NCI-H2107 (cell line): ENCODE measurements at regions not wholly inside any gene's neighbourhood (a gene's known extent, or its start where the extent isn't known, plus 50 kb on each side); places are given as distances from the start of the nearest gene placed in this dataset.

Source experiments
- DNase-seq: peaks from one replicate; lab custom pipeline; 2025; lab: John Stamatoyannopoulos, UW

DNA sequence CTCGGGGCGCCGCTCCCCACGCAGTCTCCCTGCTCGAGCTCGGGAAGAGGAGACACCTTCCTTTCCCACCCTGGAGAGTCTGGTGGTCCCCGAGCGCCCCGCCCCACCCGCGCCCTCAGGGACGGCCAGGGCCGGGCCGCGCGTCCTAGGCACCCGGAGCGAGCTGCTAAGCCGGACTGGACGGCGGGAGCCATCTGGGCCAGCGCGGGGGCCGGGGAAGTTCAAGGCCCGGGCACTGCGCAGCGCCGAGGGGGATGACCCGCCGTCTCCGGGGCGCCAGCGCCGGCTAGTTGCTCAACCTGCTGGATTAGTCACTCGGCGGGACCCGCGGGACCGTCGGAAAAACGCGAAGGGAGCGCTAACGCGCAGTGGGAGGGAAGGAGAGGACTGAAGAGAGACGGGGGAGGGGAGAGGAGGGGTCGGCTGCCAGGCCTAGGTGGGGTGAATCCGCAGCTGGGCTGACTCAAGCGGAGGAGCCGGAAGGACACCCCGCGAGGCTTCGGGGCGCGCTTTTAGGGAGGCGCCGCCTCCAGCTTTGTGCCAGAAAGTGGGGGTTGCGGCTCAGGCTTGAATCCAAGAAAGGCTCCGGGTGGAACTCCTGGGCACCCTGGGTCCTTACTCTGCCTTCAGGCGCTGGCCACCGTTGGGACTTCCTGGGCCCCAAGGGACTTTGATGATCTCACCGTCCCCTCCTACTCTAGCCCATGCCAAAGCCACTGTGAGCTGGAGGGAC, 75.7 kb upstream of the FOXP4 start:
- DNase-seq, result no peak

DNA sequence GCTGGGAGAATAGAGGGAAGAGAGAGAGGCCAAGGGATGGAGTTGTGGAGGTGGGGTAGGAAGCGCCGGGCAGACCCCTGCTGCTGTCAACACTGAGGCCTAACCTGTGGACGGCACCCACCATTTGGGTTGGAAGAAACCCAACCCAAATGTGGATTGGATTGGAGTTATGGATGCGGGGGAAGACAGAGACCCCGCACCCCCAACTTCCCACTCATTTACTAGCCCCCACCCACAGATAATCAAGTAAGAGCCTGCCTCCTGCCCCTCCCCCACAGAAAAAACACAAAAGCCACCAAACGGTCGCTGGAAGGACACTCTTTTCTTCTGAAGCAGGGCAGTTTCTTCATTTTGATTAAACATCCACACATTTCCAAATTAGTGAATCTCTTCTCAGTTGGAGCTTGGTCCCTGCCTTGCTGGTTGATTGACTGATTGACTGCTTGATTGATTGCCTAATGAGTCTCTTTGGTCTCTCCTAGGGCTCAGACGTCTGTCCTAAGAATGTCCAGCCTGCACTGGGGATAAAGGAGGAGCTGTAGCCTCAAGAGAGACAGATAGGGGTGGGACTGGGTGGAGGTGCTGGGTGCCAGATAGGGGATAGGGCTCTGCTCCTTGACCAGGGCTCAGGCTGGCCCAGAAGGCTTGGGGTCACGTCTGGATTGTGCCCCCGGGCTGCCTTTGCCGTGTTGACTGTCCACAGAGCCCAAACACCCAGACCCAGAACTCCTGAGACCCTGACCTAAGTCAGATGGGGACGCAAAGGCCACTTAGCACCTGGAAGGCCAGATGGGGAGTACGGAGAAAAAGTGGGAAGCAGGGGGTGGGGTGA, 74.9 kb upstream of the FOXP4 start:
- no peak for DNase-seq

DNA sequence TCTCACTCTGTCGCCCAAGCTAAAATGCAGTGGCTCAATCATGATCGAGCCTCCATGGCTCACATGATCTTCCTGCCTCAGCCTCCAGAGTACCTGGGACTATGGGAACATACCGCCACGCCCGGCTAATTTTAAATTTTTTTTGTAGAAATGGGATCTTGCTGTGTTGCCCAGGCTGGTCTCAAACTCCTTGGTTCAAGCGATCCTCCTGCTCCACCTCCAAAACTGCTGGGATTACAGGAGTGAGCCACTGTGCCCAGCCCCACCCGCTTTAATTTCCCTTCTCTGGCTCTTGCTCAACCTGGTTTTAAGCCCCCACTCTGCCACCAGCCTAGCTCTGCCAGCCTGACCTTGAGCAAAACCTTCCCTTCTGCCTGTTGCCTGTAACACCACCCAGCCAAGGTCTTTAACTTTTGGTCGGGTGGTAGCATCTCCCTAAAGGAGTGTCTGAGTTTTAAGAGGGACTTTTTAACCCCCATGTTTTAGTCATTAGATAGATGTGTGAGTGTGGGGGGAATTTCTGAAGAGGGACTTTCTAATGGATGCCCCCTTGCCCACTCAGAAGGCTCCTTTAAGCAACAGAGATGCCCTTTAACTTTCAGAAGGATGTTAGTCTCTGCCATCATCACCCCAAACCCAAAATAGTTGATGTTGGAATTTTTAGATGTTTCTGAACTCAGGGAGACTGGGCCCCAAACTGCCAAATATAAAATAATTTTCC, 71.8 kb upstream of the FOXP4 start:
- no peak for DNase-seq

DNA sequence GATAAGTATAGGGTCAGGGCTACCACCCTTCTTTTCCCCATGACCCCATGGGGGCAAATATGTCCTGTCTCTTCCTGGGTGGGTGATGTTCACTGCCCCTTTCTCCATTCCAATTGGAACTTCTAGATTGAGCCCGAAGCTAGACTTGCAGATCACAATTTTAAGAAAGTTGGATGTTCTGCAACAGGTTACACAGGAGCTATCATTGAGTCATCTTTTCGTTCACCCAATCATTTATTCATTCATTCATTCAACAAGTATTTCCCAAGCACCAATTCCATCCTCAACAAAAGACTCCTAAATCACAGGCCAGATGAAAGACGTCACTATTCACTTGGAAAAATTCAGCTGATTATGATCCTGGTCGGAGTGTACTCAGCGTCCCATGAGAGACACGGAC, 71.0 kb upstream of the FOXP4 start:
- DNase-seq, result no peak

DNA sequence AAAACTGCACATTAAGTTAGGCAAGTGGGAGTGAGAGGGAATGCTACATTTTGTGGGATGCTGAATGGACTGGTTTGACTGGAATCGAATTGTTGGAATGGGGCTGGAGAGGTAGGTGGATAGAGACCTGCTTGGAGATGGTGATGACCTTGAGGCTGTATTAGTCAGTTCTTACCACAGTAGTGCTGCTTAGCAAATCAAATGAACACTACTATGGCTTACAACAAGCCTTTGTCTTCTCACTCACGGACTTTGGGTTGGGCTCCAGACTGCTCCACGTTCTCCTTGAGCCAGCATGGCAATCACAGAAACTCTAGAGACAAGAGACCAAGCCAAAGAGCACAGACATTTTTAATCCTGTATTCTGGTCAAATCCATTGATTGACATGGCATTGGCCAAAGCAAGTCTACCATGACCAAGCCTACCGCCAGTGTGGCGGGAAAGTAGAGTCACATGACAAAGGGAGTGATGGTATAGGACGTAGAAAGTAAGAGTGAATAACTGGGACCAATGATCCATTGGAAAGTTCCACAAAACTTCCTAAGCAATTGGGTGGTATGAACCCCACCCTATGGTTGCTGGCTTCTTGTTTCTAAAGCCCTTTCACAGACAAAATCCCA, 70.3 kb upstream of the FOXP4 start:
- DNase-seq, result no peak

DNA sequence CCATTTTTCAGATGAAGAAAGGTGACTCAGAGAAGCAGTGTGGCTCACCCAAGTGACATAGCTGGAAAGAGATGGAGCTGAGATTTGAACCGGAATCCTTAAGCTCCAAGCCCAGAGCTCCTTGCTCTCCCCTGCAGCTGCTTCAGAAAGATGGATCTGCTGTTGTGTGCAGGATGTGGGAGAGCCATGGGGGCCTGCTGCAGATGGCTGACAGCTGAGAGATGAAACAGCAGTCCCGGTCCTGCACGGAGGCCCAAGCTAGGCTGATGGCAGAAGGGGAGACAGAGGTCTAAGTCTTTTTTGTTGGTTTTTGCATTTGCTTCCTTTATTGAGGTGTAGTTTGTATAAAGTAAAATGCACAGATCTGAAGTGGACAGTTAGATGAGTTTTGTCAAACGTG, 69.8 kb upstream of the FOXP4 start:
- DNase-seq, result no peak

DNA sequence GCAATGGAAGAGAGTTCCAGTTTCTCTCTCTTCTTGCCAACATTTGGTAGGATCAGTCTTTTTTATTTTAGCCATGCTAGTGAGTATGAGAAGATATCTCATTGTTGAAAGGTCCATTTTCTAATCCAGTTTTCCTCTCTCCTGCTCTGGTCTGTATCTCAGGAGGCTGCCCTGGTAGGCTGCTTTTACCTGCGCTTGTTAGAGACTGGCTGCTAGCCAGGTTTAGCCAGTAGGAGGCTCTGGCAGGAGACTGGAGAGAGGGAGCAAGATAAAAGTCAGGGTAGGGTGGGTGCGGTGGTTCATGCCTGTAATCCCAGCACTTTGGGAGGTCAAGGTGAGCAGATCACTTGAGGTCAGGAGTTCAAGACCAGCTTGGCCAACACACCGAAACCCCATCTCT, 68.6 kb upstream of the FOXP4 start:
- no peak for DNase-seq

DNA sequence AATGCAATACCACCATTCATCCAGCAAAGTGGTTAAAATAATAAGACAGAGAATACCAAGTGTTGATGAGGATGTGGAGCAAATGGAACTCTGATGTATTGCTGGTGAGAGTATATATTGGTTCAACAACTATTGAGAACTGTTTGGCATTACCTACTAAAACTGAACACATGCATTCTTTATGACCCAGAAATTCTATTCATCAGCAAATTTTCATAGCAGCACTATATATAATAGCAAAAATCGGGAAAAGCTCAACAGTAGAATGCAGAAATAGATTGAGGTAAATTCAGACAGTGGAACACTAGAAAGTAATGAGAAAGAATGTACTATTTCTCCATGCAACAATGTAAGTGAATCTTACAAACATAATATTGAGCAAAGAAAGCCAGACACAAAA, 62.2 kb upstream of the FOXP4 start:
- DNase-seq, result no peak

DNA sequence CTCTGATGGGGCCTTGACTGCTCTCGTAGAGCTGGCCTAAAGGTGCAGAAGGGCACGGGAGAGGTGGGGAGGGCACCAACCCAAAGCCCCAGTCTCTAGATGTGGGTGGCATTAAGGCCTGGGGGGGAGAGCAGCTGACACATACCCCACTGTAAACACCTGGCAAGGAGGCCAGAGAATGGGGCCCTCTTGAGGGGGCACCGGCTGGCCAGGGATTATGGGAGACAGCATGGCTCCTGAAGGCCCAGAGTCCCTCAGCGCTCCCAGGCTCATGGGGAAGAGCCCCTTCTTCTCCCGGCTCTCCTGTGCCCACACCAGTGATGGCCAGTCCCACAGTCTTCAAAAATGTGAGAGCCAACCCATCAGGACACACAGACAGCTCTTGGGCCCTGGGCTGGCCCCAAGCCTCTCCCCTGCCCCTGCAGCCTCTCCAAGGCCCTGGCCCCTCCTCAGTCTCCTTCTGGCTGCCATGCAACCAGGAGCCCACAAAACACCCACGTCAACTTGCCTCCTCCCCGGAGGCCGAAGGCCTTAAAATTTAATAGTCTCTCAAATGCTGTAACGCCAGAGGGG, 58.2 kb upstream of the FOXP4 start:
- no peak for DNase-seq

DNA sequence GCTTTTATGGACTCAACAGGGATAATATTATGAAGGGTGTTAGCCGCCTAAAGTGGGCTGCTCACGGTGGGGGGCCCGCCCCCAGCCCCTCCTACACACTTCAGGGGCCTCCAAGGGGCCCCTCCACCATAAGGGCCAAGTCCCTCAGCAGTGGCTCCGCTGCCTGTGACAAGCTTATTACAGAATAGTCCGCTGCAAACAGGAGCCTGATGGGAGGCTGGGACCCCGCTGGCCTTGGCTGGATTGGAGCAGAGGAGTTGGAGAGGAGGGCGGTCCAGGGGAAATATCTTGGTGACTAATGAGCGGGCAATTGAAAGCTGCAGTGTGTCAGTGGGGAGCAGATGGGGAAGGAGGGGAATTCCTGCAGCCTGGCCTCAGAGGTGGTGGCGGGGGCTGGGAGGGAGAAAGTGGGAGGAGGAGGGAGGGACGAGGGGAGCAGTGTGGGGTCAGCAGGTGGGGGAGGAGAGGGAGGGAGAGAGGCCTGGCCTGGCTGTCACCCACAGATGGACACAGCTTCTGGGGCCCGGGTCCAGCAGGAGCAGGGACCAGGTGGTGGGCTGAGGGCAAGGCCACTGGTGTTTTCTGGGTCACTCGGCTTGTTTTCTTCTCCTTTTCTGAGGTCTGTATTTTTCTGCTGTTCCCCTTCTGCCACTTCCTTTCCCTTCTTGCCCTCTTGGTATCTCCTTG, 57.6 kb upstream of the FOXP4 start:
- DNase-seq, result no peak

DNA sequence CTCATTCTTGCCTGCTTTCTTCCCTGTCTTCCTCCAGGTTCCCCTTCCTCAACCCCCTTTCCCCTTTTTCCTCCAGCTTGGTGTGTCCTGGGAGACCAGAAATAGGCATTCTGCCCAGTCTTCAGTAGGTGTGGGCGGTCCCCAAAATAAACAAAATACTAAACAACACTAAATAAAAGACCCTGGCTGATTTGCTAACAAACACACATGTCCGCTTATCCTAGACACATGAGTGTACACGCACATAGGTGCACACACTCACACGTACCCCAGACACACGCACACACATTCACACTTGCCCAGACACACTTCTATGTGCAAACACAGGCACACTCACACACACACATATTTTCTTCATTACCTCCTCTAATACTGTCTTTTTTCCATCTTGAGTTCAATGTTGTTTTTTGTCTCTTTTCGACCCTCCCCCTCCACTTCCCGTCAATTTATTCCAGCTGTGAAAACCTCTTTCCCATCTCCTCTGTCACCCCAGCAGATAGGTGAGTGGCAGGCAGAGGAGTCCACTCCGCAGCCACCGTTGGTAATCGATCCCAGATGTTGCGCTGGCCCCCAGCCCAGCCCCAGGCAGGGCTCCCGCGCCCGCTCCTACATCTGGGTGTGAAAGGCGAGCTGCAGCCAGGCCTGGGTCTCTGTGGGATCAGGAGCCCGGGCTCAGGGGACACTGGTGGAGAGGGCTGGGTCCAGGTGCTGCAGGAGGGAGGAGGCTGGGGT, 56.9 kb upstream of the FOXP4 start:
- no peak for DNase-seq

DNA sequence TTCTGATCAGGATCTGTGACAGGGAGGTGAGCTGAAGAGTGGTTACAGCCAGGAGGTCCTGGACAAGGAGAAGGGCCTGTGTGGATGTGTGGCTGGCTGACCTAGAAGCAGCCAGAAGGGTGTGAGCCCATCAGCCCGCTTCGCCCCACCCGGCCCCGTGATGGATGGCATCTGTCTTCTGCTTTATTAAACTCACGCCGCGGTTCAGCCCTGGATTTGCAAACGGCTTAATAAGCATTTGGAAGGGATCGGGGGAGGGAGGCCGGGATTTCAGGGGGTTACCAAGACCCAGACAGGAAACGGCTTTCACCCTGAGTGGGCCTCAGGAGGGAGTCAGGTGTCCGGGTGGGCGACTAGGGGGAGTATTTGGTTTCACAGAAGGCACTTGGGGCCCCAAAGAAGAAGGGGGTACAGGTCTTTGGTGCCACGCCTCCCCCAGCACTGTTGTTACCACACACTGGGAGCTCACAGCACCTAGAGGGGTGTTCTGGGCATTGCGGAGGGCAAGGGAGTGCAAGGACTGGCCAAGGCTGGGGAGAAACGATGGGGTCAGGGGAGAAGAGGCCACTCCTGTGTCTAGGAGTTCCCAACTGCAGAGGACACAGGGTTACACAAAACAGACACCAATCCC, 53.8 kb upstream of the FOXP4 start:
- DNase-seq, result no peak

DNA sequence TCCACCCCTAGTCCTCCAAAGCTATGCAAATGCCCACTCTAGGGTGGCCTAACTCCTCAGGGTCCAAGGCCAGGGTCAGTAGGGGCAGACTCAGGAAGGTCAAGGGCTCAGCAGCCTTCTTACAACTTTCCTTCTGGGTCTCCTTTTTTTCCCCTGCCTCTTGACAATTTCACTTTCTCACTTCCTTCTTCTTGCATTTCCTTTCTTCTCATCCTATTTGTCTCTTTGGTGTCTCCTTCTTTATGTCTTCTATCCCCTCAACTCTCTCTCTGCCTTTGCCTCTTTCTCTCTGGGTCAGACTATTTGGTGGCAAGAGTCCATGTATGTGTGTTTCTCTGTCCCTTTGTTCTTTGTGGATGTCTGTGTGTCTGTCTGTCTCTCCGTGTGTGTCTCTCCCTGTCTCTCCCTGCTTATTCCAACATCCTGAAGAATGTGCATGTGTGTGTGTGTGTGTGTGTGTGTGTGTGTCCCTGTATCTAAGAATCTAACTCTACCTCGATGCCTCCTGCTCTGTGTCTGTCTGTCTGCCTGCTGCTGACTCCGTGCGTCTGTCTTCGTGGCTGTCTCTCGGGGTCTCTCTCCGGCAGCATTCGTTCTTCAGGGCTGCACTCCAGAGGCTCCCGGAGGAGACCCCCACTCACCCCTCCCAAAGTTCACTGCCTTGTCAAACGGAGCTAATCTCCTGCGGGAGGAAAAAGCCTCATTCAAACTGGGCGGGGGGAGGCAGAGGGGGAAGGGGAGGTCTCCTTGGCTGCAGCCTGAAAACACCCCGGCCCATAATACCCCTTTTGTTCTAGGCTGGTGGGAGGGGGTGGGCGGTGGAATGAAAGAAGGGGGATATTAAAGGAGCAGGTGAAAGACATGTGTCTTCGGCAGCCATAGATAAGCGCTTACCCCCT, 51.7 kb upstream of the FOXP4 start:
- no peak for DNase-seq
